Heart left ventricle (tissue), 13 donors: ENCODE measurements at regions not wholly inside any gene's neighbourhood (a gene's known extent, or its start where the extent isn't known, plus 50 kb on each side); places are given as distances from the start of the nearest gene placed in this dataset.

Experiments
- POLR2A ChIP-seq, 2 donors: fragments of 450-650 bp; IDR thresholded peaks; one replicate each; pipeline ENCODE4 v1.6.1; 2017; ENCODE audit warnings: antibody characterized with exemption in 2 of 2, mild to moderate bottlenecking in 2 of 2, moderate library complexity in 2 of 2
- TF ChIP-seq, protein P1 (sequence below), 12 donors: fragments of 200-600 bp; sonication (generic) in 4 of 12; IDR thresholded peaks; one replicate each; pipeline versions ENCODE4 v1.5.0 to v1.8.0; 2018 to 2022; ENCODE audit warnings: antibody characterized with exemption in 12 of 12, mild to moderate bottlenecking in 5 of 12
- donor health status: ischemic (EF 13 %, LVEDD 7.1; RV severe dilation, severe dysfunction).
- donor health status: DM: no; HTN: yes; CAD: no.
- donor health status: DM: no; HTN: no; CAD: no.
- donor health status: ischemic (EF 25% LVEDD 6.9; RV normal size, moderate dysfunction).
- donor health status: ischemic (EF 25% LVEDD 5.7; RV mildly dilated, moderate dysfunction).
- donor health status: ischemic (EF 35%, LVEDD 5.7; RV mildly dilated, moderate dysfunction).
- donor health status: nonischemic (EF 11% LVEDD 7.7; RV severe dilation, severe dysfunction).
- donor health status: DM: yes; HTN: yes; CAD: no.
- donor health status: PGD.
- donor health status: ischemic (EF 29% LVEDD 5.4; RV normal size, mild dysfunction).
- donor health status: nonischemic (EF 23%, LVEDD 6.1; RV moderate dilation, normal function).

DNA sequence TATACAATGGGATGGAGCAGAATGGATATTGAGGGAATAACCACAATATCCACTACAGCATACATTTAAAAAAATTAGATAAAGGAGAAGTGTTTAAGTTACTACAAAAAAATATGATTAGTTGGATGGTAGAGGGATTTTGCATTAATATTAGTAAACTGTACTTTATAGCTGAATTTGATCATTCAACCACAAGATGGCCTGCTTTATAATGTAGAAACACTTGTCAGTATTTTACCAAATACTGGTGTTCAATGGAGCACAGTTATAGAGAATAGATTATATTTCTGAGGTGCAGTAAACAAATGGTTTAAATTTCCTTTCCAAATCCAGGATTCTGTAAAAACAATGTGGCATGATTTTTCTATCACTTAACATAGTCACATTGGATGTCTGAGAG, 818.8 kb upstream of the CHORDC1 start:
- TF ChIP-seq, protein P1, sequence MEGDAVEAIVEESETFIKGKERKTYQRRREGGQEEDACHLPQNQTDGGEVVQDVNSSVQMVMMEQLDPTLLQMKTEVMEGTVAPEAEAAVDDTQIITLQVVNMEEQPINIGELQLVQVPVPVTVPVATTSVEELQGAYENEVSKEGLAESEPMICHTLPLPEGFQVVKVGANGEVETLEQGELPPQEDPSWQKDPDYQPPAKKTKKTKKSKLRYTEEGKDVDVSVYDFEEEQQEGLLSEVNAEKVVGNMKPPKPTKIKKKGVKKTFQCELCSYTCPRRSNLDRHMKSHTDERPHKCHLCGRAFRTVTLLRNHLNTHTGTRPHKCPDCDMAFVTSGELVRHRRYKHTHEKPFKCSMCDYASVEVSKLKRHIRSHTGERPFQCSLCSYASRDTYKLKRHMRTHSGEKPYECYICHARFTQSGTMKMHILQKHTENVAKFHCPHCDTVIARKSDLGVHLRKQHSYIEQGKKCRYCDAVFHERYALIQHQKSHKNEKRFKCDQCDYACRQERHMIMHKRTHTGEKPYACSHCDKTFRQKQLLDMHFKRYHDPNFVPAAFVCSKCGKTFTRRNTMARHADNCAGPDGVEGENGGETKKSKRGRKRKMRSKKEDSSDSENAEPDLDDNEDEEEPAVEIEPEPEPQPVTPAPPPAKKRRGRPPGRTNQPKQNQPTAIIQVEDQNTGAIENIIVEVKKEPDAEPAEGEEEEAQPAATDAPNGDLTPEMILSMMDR (IDR thresholded peaks at IDR 0.05) = peak in 2 of 12 donors; percentile 13 to 24
- TF ChIP-seq POLR2A (IDR thresholded peaks at IDR 0.05) = no peak
